GM12865 (cell line): ENCODE measurements at regions not wholly inside any gene's neighbourhood (a gene's known extent, or its start where the extent isn't known, plus 50 kb on each side); places are given as distances from the start of the nearest gene placed in this dataset.

ENCODE experiments used
- DNase-seq: peaks from one replicate; pipeline ENCODE4 v3.0.0; 2010; ENCODE audit warnings: low read depth
- H3K4me3 ChIP-seq: 2 replicates; pipeline ENCODE4 v1.5.1; 2011; ENCODE audit warnings: mild to moderate bottlenecking, low read depth, low read length, control low read depth
- CTCF ChIP-seq: IDR thresholded peaks from 2 replicates; pipeline ENCODE4 v1.5.1; 2011; ENCODE audit warnings: low read length, control low read depth, low read depth, inconsistent platforms; ENCODE audit not compliant: insufficient read depth; ENCODE audit errors: missing control alignments

GRCh38 chr2:237194906-237195305, 109.2 kb downstream of the COPS8 start:
- no peak for TF ChIP-seq CTCF
- no peak overlapping the region for H3K4me3 ChIP-seq
- DNase-seq = no peak

DNA sequence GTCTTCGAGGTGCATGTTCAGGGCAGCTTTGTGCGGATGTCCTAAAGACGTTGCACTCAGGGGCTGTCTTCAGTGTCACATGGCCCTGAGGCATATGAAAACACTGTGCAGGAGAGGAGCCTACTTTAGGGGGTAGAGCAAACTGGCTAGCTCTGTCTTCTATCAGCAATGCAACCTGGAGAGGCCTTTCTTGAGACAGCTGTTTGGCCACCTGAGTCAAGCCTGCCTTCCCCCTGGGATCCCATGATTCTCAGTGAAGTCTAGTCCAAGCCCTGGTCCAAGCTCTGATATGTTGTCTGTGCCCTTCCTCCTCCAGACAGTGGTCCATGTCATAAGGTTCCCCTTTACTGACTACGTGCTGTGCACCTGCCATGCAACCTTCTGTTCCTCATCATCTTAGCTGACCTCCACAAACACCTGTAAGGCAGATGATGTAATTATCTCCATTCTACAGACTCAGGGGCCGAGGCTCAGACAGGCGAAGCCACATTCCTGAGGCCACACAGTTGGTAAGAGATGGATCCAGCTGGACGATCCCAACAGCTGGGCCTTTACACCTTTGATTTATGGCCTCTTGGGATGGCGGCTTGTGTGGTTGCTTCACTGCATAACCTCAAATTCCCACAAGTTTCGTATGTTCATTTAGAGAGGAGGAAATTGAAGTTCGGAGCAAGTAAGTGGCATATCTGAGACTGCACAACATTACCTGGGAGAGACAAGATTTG, 109.9 kb downstream of the COPS8 start:
- no peak for DNase-seq
- H3K4me3 ChIP-seq = no peak overlapping the region
- no peak for TF ChIP-seq CTCF

GRCh38 chr2:237196409-237196808, 110.7 kb downstream of the COPS8 start:
- H3K4me3 ChIP-seq = no peak overlapping the region
- no peak for DNase-seq
- no peak for TF ChIP-seq CTCF

- no peak for DNase-seq
- no peak overlapping the region for H3K4me3 ChIP-seq
- TF ChIP-seq CTCF = no peak
These were observed 111.4 kb downstream of the COPS8 start for GRCh38 chr2:237196866-237197618.

DNA sequence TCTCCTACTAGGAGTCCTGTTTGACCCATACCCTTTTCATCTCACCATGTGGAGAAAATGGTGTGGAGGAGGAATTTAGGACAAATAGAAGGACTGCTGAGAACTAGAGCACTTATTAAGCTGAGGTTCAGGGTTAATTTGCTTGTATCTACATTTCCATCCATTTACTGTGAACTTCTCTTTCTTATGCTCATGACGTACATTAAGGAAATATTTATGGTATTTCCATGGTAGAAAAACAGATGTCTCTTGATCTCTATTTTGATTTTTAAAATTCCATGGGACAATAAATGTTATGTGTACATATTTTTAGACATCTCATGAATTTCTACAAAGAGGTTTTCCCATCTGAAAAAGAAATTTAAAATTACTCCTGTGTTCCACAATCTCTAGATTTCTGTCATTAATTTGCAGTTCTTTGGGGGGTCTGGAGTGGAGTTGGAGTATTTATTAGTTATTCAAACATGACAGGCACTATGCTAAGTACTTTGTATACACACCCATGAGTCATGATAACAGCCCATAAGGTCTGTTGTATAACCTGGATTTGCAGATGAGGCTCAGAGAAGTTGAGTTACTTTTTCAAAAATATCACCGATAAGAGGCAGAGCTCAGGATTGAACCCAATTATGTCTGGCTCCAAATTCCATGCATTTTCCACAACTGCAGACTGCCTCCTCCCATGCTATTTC, 112.6 kb downstream of the COPS8 start:
- no peak for DNase-seq

GRCh38 chr2:237199082-237199481, 113.4 kb downstream of the COPS8 start:
- DNase-seq = no peak
- H3K4me3 ChIP-seq = no peak overlapping the region
- TF ChIP-seq CTCF = no peak

More for the DNA sequence above, 112.6 kb downstream of the COPS8 start:
- TF ChIP-seq CTCF = no peak
- no peak overlapping the region for H3K4me3 ChIP-seq
